Tibial nerve (tissue), 4 donors: ENCODE measurements at regions not wholly inside any gene's neighbourhood (a gene's known extent, or its start where the extent isn't known, plus 50 kb on each side); places are given as distances from the start of the nearest gene placed in this dataset.
"Not testable (repeated sequence)": the region's sequence is repeated elsewhere in the genome, so short reads cannot be mapped to it uniquely, and the experiment has no call there.

Experiments used
- DNase-seq, 2 donors: peaks; one replicate each; pipeline ENCODE4 v3.0.0-alpha.2; 2019; ENCODE audit warnings: low spot score in 2 of 2
- H3K27ac ChIP-seq, 4 donors: fragments of 200-600 bp; sonication (generic) in 3 of 4; one replicate each; pipeline ENCODE4 v1.5.1; 2017 to 2019; ENCODE audit warnings: mild to moderate bottlenecking in 1 of 4
- H3K27me3 ChIP-seq, 2 donors: fragments of 200-600 bp; sonication (generic) in 1 of 2; one replicate each; pipeline versions ENCODE4 v1.5.1 to v1.6.0; 2017 to 2019
- H3K36me3 ChIP-seq, 3 donors: fragments of 200-600 bp; sonication (generic); one replicate each; pipeline ENCODE4 v1.5.1; 2018 to 2019
- H3K4me1 ChIP-seq, 4 donors: fragments of 200-600 bp; sonication (generic) in 3 of 4; one replicate each; pipeline ENCODE4 v1.5.1; 2017 to 2019
- H3K4me3 ChIP-seq, 4 donors: fragments of 200-600 bp; sonication (generic) in 3 of 4; one replicate each; pipeline ENCODE4 v1.5.1; 2017 to 2019; ENCODE audit warnings: mild to moderate bottlenecking in 1 of 4, moderate library complexity in 1 of 4
- H3K9me3 ChIP-seq, 4 donors: fragments of 200-600 bp; sonication (generic) in 3 of 4; one replicate each; pipeline ENCODE4 v1.5.1; 2017 to 2019
- EP300 ChIP-seq, 2 donors: sonication (generic); formaldehyde crosslinking; IDR thresholded peaks; one replicate each; pipeline ENCODE4 v1.6.1; 2017; ENCODE audit warnings: antibody characterized with exemption in 2 of 2, mild to moderate bottlenecking in 1 of 2
- POLR2A ChIP-seq, 2 donors: fragments of 450-650 bp; IDR thresholded peaks; one replicate each; pipeline ENCODE4 v1.6.1; 2017; ENCODE audit warnings: antibody characterized with exemption in 2 of 2, mild to moderate bottlenecking in 2 of 2, moderate library complexity in 2 of 2
- WGBS, 2 donors: methylation state at CpG; one replicate each; pipeline ENCODE4 v1.1.5; 2018; 5-methylcytosine and 5-hydroxymethylcytosine counted together
- TF ChIP-seq, protein P1 (sequence below), 5 experiments: fragments of 200-600 bp in 3 of 5; fragments of 450-650 bp in 2 of 5; sonication (generic) in 3 of 5; IDR thresholded peaks; one replicate each; pipeline ENCODE4 v1.5.1; 2016 to 2019; ENCODE audit warnings: antibody characterized with exemption in 5 of 5, mild to moderate bottlenecking in 3 of 5, moderate library complexity in 2 of 5

DNA sequence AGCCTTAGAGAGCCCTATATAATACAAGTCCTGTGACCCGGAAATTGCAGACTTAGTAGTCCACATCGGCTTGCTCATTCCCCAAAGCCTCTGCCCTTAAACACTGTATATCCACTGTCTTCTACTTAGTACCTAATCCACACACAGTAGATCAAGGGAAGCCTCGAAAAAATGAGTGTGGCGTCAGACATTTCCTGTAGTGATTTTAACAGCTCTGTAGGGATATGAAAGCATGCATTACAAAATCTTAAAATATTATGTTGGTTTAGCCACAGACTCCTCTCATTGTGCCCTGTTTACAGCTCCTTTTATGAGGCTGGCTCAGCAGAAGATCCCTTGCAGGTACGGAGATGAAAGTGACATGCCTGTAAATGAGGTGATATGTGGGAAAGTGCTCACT is 416.3 kb downstream of the LIG4 start:
- 32 to 46% methylated on average over 5 of the region's 5 CpGs for WGBS, 2 donors
- H3K9me3 ChIP-seq, result no peaks in the 10 kb centered on the region

DNA sequence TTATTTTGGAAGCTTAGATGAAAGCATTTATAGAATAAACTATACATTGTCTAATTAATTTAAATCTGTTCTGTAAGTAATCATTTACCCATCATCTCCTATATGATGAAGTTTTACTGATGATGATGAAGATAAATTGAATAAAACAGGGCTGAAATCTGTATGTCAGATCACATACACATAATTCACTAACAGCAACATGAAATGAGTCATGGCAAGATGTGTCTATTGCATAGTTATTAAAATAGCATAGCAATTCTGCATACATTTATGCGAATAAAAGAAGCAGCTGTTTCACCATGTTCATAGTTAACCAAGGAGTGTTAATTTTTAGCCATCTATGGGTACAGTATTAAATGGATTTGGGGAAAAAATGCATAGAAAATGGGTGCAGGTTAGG is 424.9 kb downstream of the LIG4 start:
- DNase-seq, result no peak
- no peaks in the 10 kb centered on the region for H3K4me1 ChIP-seq
- H3K9me3 ChIP-seq, result no peaks in the 10 kb centered on the region
- no peak for TF ChIP-seq EP300 (IDR thresholded peaks at IDR 0.05)
- TF ChIP-seq, protein P1, sequence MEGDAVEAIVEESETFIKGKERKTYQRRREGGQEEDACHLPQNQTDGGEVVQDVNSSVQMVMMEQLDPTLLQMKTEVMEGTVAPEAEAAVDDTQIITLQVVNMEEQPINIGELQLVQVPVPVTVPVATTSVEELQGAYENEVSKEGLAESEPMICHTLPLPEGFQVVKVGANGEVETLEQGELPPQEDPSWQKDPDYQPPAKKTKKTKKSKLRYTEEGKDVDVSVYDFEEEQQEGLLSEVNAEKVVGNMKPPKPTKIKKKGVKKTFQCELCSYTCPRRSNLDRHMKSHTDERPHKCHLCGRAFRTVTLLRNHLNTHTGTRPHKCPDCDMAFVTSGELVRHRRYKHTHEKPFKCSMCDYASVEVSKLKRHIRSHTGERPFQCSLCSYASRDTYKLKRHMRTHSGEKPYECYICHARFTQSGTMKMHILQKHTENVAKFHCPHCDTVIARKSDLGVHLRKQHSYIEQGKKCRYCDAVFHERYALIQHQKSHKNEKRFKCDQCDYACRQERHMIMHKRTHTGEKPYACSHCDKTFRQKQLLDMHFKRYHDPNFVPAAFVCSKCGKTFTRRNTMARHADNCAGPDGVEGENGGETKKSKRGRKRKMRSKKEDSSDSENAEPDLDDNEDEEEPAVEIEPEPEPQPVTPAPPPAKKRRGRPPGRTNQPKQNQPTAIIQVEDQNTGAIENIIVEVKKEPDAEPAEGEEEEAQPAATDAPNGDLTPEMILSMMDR (IDR thresholded peaks at IDR 0.05), result no peak
- TF ChIP-seq POLR2A (IDR thresholded peaks at IDR 0.05), result no peak
- H3K27ac ChIP-seq, result no peak overlapping the region
- WGBS, 2 donors, result 86 to 92% methylated on average over 1 of the region's 1 CpG
- H3K4me3 ChIP-seq, result no peak overlapping the region
- no peaks in the 10 kb centered on the region for H3K27me3 ChIP-seq
- no peaks in the 10 kb centered on the region for H3K36me3 ChIP-seq

More for the DNA sequence above, 416.3 kb downstream of the LIG4 start:
- Histone ChIP-seq H3K4me1 (no peaks in the 10 kb centered on the region), H3K4me3 (no peak overlapping the region), H3K27me3 (no peaks in the 10 kb centered on the region), H3K27ac (no peak overlapping the region), H3K36me3 (no peaks in the 10 kb centered on the region)
- TF ChIP-seq, protein P1 (IDR thresholded peaks at IDR 0.05), result no peak
- TF ChIP-seq POLR2A (IDR thresholded peaks at IDR 0.05) (no peak), EP300 (IDR thresholded peaks at IDR 0.05) (no peak)
- DNase-seq, result no peak

DNA sequence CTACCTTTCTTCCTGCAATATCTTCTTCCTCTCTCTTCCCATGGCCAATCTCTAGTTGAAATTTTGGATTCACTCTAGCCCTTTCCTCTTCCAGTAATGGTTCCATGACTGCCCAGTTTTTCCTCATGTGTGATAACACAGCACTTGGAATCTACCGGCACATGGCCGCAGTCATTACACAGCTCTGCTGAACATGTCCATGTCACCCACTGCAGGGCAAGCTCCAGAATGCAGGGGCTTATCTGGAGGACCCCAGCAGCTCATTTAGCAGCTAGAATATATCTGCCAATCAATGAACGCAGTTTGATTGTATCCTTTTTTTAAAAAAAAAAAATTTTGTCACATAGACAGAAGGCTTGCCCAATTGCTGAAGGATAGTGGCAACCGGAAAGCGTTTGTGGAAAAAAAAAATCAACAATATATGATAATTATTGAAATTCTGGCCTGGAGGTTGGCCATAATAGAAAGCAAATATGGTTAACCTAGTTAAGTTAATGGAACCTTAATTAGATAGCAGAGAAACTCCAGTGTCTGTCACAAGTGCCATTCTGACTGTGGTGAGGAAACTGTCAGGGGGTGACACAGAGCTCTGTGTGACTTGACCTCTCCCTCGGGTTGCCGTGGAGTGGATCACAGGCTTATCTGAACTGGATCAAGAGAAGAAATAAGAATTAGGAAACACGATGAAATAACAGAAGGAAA is 426.7 kb downstream of the LIG4 start:
- no peaks in the 10 kb centered on the region for H3K4me1 ChIP-seq
- H3K36me3 ChIP-seq, result no peaks in the 10 kb centered on the region
- no peak for TF ChIP-seq POLR2A (IDR thresholded peaks at IDR 0.05)
- no peak for TF ChIP-seq EP300 (IDR thresholded peaks at IDR 0.05)
- TF ChIP-seq, protein P1 (IDR thresholded peaks at IDR 0.05), result no peak
- WGBS, 2 donors, result 79 to 80% methylated on average over 8 of the region's 8 CpGs
- DNase-seq, result no peak
- no peak overlapping the region for H3K4me3 ChIP-seq
- no peaks in the 10 kb centered on the region for H3K27me3 ChIP-seq
- H3K27ac ChIP-seq, result no peak overlapping the region
- no peaks in the 10 kb centered on the region for H3K9me3 ChIP-seq

DNA sequence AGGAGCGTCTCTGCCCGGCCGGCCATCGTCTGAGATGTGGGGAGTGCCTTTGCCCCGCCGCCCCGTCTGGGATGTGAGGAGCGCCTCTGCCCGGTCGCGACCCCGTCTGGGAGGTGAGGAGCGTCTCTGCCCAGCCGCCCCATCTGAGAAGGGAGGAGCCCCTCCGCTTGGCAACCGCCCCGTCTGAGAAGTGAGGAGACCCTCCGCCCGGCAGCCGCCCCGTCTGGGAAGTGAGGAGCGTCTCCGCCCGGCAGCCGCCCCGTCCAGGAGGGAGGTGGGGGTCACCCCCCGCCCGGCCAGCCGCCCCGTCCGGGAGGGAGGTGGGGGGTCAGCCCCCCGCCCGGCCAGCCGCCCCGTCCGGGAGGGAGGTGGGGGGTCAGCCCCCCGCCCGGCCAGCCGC is 432.7 kb downstream of the LIG4 start:
- 100% methylated on average over 12 of the region's 39 CpGs; no CpG with 5 or more reads in 1 of the 2 donors for WGBS, 2 donors
- H3K9me3 ChIP-seq, H3K4me1 ChIP-seq, H3K27ac ChIP-seq, H3K36me3 ChIP-seq, H3K4me3 ChIP-seq, DNase-seq, H3K27me3 ChIP-seq: not testable (repeated sequence)

DNA sequence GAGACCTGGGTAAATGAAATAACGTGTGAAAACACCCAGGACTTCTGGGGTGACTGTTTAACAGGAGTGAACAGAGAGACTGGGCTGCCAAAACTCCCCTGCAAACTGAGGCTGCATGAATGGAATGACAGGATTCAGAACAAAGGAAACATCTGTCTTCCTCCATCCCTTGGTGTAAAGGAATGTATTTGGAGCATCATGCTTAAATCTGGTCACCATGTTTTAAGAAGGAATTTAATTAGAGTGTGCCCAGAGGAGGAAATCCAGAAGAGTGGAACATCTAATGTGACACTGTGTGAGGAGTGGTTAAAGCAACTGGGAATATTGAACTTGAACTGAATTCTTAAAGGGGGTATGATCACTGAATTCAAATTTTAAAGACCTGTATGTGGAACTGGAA is 437.2 kb downstream of the LIG4 start:
- WGBS, 2 donors, result 47 to 49% methylated on average over 1 of the region's 1 CpG

More for the DNA sequence above, 437.2 kb downstream of the LIG4 start:
- no peak overlapping the region for H3K4me3 ChIP-seq
- no peaks in the 10 kb centered on the region for H3K9me3 ChIP-seq
- no peak overlapping the region for H3K27ac ChIP-seq
- TF ChIP-seq, protein P1 (IDR thresholded peaks at IDR 0.05), result no peak
- TF ChIP-seq EP300 (IDR thresholded peaks at IDR 0.05) (no peak), POLR2A (IDR thresholded peaks at IDR 0.05) (no peak)
- H3K4me1 ChIP-seq, result no peaks in the 10 kb centered on the region
- no peak for DNase-seq
- H3K36me3 ChIP-seq, result no peaks in the 10 kb centered on the region
- no peaks in the 10 kb centered on the region for H3K27me3 ChIP-seq
